ENCODE measurements at regions not wholly inside any gene's neighbourhood (a gene's known extent, or its start where the extent isn't known, plus 50 kb on each side); places are given as distances from the start of the nearest gene placed in this dataset.

DNA sequence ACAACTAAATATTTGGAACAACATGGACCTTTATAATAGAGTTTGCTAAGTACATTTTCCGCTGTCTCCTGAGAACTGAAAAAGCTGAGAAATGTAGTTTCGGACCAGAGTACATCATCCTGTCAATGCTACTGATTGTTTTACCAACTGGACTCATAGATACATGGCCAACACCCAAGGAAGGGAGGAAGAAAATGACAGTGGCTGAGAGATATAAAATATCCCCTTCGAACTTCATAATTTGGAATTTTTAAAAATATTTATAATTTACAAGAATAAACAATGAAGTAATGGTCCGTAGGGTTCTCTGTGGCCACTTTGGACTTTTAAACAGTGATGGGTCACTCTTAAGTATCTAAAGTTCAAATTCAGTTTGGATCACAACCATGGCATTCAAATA lies 1042.7 kb downstream of the MCTP2 start:
- intact Hi-C loops (cut with DNase I), result no loop called here
- no peak for DNase-seq

DNA sequence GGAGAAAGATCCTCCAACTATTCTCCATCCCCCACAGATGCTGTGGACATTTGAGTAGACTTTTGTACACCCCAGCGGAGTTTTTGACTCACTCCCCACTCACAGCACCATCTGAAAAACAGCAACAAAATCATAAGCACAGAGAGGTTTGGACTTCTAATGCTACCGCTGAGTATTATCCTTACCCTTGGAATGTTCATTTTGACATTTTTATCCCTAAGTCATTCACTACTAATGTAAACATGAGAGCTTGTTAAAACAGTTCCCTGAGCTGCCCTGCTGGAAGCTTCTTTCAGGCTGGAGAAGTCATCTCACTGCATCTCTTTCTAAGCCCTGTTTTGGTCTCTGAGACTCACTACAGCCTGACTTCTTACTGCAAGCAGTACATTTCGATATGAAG lies 1045.9 kb downstream of the MCTP2 start:
- intact Hi-C loops (cut with DNase I), result no loop called here
- DNase-seq, result no peak

DNA sequence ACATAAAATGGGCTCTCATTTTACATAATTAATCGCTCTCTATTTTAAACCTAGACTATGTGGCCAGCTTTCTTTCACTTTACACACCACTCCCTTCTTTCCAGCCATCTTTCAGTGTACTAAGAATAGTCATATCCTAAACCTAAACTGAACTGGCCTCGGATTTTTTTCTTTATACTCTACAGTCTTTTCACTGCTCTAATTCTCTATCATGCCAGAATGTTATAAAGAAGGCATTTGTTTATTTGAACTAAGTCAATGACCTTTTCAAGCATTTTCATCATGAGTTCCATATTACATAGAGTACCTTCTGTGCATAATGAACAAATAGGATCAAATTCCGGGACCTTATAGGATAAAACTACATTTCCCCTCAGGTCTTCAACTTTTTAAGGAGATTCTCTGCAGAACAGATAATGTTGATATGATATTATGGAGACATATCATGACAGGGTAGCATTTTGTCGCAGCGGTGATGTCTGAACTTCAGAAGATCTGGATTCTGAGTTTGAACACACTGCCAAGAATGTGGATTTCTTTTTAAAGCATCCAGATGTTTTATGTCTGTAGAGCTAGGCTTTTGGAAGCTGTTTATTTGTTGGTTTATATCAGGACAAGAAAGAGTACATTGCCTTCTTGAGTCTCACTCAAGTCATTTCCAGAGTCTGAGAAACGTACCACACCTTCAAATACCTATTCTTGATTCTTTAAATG lies 1047.3 kb downstream of the MCTP2 start:
- DNase-seq, result no peak
- intact Hi-C loops (cut with DNase I), result no loop called here

DNA sequence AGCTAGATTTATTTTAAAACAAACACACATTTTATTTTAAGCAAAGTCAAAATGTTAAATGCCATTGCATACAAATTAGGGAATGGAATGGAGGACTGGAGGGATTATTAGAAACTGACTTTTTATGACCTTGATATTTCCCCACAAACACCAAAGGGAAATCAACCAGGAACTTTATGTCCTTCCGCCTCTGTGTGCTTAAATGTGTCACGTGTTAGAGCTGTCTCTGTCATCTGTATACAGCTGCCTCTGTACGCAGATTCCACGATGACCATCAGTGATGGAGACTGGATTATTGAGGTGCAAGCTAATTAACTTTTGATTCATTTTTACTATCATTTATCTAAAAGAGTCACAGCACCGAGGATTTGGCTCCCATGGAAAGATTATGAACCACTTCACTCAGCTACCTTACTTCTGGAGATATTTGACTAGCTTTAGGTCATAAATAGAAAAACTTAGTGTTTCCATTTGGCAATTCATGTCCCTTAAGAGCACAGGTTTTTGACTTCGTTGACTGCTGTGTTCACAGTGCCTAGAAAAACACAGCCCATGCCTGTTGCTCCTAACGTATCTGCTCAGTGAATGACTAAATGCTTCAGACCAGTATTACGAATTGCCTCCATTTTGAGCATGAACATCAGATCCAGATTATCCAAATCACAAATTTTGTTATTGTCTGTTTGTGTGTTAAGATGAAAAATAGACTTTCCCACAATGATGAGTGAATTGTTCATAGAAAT lies 1048.1 kb downstream of the MCTP2 start:
- intact Hi-C loops (cut with DNase I), result loop anchor here (10.0 kb wide), 1 partner anchor 605 kb away; no protein-coding TSS in a partner anchor
- DNase-seq, result no peak

DNA sequence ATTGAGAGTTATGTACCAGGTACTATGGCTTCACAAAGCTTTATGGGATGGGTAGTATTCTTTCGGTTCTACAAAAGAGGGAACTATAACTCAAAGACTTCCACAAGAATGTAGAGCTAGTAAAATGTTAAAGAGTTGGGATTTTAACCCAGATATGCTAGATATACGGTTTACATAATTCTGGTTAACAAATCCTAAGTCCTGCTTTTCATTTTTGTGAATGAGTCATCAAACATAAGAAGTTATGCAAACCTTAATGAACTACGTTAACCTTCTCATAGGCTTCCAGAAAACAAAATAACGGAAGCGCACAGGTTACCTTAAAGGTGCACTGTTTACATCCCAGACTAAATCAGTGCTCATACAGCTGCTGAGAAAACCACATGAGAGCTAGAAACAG lies 1049.3 kb downstream of the MCTP2 start:
- DNase-seq, result no peak
- intact Hi-C loops (cut with DNase I), result loop anchor here (10.0 kb wide), 1 partner anchor 606 kb away; no protein-coding TSS in a partner anchor

DNA sequence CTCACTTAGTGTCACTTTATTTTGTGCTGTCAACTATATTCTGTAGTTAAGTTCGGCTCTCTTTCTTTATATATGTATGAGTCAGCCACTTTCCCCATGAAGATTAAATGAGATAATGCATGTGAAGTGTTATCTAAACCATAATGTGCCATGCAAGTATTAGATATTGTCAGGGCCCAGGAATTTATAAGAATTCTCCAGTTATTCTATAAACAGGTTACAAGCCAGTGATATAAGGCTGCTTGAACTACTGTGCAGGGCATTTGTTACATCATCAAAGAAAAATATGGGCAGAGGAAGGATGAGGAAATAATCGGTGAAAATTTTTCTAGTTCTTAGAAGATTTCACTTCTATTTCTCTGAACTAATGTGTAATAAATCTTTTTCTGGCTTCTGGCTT lies 1049.0 kb upstream of the NR2F2 start:
- intact Hi-C loops (cut with DNase I), result loop anchor here (10.0 kb wide), 1 partner anchor 607 kb away; no protein-coding TSS in a partner anchor
- DNase-seq, result no peak

DNA sequence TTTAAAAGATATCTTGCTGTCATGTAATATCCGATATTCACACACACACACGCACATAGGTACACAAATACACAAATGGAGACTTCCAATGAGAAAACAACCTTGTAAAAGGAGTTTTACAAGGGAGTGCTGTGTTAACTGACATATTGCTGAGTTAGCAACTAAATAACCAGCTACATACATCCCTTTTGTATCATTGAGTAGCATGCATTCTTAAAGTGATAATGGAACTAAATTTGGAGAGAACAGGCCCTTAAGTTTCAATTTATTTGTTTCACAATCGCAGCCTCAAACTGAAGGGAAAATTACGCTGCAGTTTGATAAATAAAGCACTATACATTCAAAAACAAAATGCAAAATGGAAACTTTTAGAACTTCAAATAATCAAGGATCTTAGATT lies 1046.0 kb upstream of the NR2F2 start:
- DNase-seq, result no peak
- intact Hi-C loops (cut with DNase I), result loop anchor here (10.0 kb wide), 1 partner anchor 610 kb away; no protein-coding TSS in a partner anchor

DNA sequence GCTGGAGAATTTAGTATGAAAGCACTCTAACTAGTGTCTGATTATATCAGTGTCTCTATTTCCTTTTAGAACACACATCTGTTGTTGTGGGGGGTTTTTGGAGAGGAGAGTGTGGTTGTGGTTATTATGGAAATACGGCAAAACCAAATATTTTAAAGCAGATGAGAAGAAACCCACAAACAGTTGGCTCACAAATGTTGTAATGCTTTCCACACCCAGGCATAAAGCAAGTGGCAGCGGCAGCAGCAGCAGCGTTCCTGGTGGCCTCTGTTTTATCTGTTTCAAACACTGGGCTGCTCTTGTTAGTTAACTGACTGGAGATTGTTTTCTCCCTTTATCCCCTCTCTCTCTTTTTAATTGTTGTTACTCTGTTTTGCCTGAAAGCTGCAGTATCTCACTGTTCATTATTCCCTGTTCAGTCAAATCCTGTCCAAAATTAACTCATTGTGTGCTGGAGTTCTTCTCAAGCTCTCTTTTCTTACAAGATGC lies 1045.5 kb upstream of the NR2F2 start:
- intact Hi-C loops (cut with DNase I), result loop anchor here (10.0 kb wide), 1 partner anchor 610 kb away; no protein-coding TSS in a partner anchor
- DNase-seq, result no peak

DNA sequence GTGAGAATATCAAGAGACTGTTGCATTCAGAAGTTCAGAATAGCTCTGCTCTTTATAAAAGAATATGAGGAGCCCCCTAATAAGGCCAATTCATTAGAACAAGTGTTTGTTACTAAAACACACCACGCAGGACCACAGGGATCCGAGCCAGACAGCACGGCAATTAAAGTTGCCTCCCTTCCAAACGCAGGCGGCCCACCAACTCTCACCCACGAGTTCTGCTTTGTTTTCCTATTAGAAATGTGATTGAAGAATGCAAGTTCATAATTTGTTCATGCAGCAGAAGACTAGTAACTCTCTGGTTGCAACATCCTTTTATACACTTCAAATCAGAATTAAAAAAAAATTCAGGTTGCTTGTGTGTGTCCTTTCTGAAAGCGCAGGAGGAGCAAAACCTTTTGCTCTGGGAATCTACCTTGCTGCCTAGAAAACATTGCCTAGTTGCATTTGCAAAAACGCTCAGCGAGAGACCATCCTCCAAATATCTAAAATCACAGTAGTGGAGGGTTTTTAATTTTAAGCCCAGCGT lies 1044.1 kb upstream of the NR2F2 start:
- no peak for DNase-seq
- intact Hi-C loops (cut with DNase I), result loop anchor here (10.0 kb wide), 1 partner anchor 612 kb away; no protein-coding TSS in a partner anchor

DNA sequence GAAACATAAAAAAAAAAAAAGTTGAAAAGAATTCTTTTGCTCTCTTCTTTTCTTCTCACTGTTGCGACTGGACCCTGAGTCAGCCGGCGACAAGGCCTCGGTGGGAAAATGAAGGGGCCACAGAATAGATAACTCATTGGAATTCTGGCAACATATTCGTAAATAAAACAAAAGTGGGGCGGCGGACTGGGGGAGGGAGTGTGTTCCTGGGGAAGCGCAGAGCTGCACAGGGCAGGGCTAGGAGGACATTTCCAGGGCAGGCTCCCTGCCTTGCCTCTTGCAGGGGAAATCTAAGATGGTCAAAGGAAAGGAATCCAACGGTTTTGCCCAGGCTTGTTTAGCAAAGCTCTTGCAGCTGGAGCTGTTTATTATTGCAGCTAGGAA lies 1042.8 kb upstream of the NR2F2 start:
- no peak for DNase-seq
- intact Hi-C loops (cut with DNase I), result loop anchor here (10.0 kb wide), 1 partner anchor 613 kb away; no protein-coding TSS in a partner anchor

DNA sequence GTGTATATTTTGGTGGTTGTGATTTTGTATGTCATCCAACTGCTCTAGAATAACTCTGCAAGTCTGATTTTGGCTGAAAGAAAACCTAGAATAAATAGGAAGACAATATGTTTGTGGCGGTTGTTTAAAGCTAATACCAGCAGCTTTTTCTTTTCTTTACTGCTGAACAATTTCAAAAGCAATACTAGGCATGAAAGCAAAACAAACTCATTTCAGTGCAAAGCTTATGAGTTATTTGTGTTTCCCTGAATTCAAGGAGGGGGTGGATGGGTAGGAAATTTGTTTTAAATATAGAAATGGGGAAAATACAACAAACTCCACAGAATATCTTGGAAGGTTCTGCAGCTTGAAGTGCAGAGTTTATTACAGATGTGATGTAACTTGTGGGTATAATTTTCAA lies 1041.9 kb upstream of the NR2F2 start:
- intact Hi-C loops (cut with DNase I), result loop anchor here (10.0 kb wide), 1 partner anchor 614 kb away; no protein-coding TSS in a partner anchor
- no peak for DNase-seq

DNA sequence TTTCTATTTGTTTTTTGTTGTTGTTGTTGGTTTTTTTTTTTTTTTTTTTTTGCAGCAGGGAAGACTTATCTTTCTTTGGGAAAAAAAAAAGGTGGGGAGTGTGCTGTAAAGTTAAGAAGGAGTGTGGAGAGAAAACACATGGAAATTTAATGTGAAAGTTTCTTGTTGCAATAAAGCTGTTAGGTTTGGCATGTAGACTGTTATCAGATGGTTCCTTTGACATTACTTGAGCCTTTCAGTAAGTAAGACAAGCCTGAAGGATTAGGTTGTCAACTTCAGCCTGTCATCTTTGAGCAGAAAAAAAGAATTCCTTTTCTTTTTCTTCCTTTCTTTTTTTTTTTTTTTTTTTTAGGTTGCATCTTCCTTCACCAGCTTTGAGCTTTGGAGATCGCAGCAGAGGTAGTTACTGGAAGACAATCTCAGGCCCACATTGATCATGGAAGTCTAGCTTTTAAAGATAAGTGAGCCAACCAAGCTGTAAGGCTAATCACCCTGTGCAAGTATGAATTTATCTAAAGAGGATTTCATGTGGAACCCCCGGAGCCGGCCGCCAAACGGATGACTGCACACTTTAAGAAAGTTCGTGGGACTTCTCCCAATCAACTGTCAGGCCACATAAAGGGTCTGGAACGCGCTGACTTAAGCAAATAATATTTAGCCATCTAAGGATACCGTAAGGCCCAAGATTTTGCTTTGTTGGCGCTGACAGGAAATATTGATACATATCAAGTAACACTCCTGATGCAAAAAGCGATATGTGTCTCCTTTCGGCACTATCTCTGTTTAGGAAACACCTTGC lies 1040.1 kb upstream of the NR2F2 start:
- no peak for DNase-seq
- intact Hi-C loops (cut with DNase I), result no loop called here

DNA sequence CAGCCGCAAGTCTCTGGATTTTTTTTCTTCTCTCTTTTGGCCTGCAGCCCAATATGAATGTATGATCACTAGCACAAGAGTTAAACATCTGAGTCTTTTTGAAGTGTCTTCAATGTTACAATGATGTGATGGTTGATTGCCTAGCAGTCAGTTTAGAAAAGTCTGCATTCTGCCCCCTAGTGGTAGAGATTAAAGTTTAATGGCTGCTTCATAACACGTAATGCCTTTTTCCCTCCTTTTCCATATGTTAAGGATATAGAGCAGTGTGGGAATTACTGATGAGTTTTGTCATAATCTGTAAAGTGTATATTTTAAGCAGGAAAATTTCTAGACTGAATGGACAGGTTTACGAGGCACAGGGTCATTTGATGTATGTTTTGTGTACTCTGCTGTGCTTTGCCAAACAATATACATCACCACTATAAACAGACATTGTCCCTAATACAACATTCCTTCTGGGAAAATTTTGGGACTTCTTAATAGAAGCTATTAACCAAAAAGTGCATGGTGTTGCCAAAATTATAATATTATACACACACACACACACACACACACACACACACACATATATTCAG lies 1038.5 kb upstream of the NR2F2 start:
- DNase-seq, result peak in 5 of 42 donors; percentile 5 to 48 (median 30)
- intact Hi-C loops (cut with DNase I), result no loop called here

DNA sequence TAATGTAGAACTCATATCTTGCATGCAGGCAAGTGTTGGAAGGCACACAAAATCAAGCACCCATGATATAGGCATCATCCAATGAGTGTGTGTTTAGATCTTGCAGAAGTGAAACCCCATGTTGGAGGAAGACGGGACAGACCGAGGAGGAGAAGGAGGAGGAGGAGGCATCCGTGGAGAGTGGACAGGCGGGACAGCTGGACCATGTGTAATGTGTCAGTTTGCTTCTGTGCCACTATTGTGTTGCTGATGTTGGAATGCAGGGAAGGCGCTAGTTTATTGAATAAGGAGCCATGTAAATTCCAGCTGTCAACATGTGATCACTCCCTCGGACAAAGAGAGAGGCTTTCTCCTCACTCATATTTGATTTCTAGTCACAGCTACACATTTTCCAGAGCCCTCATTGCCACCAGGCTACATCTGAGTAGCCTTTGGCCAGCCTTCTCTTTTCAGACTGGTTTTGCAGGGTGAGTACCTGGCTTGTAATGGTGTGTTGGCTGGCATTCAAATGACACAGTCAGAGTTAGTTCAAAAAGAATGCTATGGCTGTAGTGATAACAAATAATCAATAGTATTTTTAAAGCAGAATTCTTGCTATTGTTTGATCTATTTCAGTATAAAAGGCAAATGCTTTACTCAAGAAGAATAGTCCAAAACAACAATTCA lies 1037.6 kb upstream of the NR2F2 start:
- peak in 2 of 42 donors; percentile 19 for DNase-seq
- intact Hi-C loops (cut with DNase I), result no loop called here

DNA sequence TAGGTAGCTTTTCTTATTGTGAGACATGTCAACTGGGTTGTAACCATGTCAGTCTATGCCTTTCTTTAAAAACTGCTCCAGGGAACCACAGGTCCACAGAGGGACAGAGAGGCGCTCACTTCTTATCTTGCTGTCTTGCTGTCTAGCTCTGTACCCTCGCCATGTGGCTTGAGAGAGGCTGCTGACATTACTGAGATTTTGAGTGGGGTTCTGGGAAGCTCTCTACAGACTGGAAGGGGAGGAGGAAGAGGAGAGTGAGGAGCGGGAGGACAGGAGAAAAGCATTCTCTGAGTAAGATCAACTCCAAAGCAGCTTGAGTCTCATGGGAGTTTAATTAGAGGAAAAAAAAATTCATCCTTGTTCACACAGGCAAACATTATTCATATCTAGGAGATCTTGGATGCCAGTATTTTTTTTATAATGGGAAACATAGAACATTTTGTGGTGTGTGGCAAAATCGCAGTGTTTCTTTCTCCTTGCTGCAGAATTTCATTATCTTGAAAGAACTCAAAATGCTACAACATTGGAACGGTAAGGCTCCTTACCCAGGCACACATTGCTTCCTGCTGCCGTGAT lies 1037.0 kb upstream of the NR2F2 start:
- intact Hi-C loops (cut with DNase I), result no loop called here
- no peak for DNase-seq

DNA sequence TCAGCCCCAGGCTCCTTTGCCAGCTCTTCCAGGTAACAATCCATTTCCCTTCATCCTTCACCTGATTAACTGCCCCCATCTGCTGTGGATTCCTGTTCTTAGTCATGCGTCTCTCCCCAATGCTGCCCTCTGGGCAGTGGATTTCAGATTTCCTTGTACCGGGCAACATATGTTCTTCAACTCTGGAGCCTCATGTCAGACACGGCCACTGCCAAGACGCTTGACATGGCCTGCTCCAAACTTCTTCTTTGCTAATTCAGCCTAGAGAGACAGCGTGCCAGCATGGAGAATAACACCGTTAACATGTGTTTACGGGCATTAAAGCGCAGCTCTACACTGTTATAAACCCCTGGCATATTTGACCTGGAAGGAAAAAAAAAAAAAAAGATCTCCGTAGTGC lies 1035.1 kb upstream of the NR2F2 start:
- intact Hi-C loops (cut with DNase I), result no loop called here
- no peak for DNase-seq

DNA sequence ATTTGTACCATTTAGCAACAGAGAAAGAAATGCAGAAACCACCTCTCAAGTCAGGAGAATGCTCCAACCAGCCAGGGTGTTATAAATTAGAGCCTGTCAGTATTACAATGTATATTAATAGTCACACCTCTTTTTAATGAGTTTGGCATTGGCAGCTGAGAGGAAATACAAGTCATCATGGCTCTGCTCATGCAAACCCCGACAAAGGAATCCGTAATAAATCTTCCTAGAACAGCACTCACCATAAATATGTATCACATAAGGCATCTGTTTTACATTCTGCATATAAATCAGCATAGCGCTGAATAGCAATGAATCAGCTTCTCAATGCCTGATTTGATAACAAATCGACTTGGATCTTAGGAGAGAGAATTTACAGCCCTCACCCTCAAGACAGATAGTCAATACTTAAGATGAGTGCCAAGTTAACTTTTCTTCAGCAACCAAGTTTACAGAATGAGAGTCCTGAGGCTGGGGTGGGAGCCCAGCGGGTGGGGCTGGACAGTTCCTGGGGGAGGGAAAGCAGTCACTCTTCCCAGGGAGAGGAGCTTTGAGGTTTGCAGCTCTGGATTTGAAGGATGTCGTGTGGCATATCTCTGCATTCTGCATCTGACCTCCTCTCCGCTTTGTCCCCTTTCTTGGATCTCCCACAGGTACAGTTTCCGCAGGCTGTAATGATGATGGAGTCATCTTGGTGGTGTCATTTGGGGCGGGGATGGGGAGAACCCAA lies 1034.4 kb upstream of the NR2F2 start:
- intact Hi-C loops (cut with DNase I), result no loop called here
- DNase-seq, result no peak

Data from head of caudate nucleus (tissue), 42 donors.